OCI-LY3 (cell line): ENCODE measurements at regions not wholly inside any gene's neighbourhood (a gene's known extent, or its start where the extent isn't known, plus 50 kb on each side); places are given as distances from the start of the nearest gene placed in this dataset.
"Not testable (repeated sequence)": the region's sequence is repeated elsewhere in the genome, so short reads cannot be mapped to it uniquely, and the experiment has no call there.

Source experiments
- H2AFZ ChIP-seq: fragments of 200-600, 300-600 bp; shearing (Covaris generic); 2 replicates; pipeline ENCODE4 v1.6.0; 2014; ENCODE audit warnings: antibody characterized with exemption, low read depth, low read length
- H3K27ac ChIP-seq: fragments of 200-600, 300-600 bp; sonication (generic); 2 replicates; pipeline ENCODE4 v1.5.1; 2014; ENCODE audit warnings: mild to moderate bottlenecking, low read length, moderate library complexity, mixed read lengths
- H3K27me3 ChIP-seq: fragments of 200-600, 300-600 bp; sonication (generic); 2 replicates; pipeline ENCODE4 v1.6.1; 2014; ENCODE audit warnings: low read depth, low read length, mixed read lengths
- H3K36me3 ChIP-seq: fragments of 200-600, 300-600 bp; sonication (generic); replicated peaks from 2 replicates; pipeline ENCODE3; 2014; ENCODE audit warnings: low read depth, low read length, mixed read lengths
- H3K4me1 ChIP-seq: fragments of 300-600, 200-600 bp; sonication (generic); 2 replicates; pipeline ENCODE4 v1.6.1; 2014; ENCODE audit warnings: low read length, mixed read lengths
- H3K4me2 ChIP-seq: fragments of 200-600, 300-600 bp; sonication (generic); 2 replicates; pipeline ENCODE4 v1.6.1; 2014; ENCODE audit warnings: low read length, mixed read lengths
- H3K4me3 ChIP-seq: fragments of 300-600, 200-600 bp; sonication (generic); 2 replicates; pipeline ENCODE4 v1.5.1; 2014; ENCODE audit warnings: antibody characterized with exemption, mild to moderate bottlenecking, low read length, moderate library complexity
- H3K79me2 ChIP-seq: fragments of 300-600, 200-600 bp; shearing (Covaris generic); 2 replicates; pipeline ENCODE4 v1.6.1; 2014; ENCODE audit warnings: mild to moderate bottlenecking, low read length, mixed read lengths
- H3K9ac ChIP-seq: fragments of 300-600, 200-600 bp; shearing (Covaris generic); 2 replicates; pipeline ENCODE4 v1.6.0; 2014; ENCODE audit warnings: mild to moderate bottlenecking, low read length, moderate library complexity
- H3K9me3 ChIP-seq: fragments of 200-600, 300-600 bp; shearing (Covaris generic); 2 replicates; pipeline ENCODE4 v1.6.1; 2014; ENCODE audit warnings: low read length, mixed read lengths; ENCODE audit not compliant: insufficient read depth
- H4K20me1 ChIP-seq: fragments of 200-600, 300-600 bp; sonication (generic); 2 replicates; pipeline ENCODE4 v1.6.1; 2016; ENCODE audit warnings: low read length, mixed read lengths; ENCODE audit not compliant: insufficient read depth
- CTCF ChIP-seq: fragments of 200-600, 300-600 bp; sonication (generic); IDR thresholded peaks from 2 replicates; pipeline ENCODE4 v1.5.1; 2014; ENCODE audit warnings: antibody characterized with exemption, low read length, low read depth
- EZH2phosphoT487 ChIP-seq: fragments of 200-600 bp; shearing (Covaris generic); IDR thresholded peaks from 2 replicates; pipeline ENCODE4 v1.6.1; 2018; ENCODE audit warnings: antibody characterized with exemption, mixed run types, low read depth

- no peaks in the 10 kb centered on the region for H3K9me3 ChIP-seq
- H3K27ac ChIP-seq = no peak overlapping the region
- H4K20me1 ChIP-seq = no peaks in the 10 kb centered on the region
- no peak for TF ChIP-seq CTCF
- no peak for TF ChIP-seq EZH2phosphoT487
- H3K4me1 ChIP-seq = peaks cover 11% of the 10 kb centered on the region
- no peak overlapping the region for H3K9ac ChIP-seq
- no peaks in the 10 kb centered on the region for H3K27me3 ChIP-seq
- no peaks in the 10 kb centered on the region for H3K36me3 ChIP-seq
- H3K79me2 ChIP-seq = no peaks in the 10 kb centered on the region
- H3K4me3 ChIP-seq = no peak overlapping the region
- no peak overlapping the region for H3K4me2 ChIP-seq
- H2AFZ ChIP-seq = no peak overlapping the region
Observed at GRCh38 chr6:82507112-82507511, 143.5 kb downstream of the TPBG start.

DNA sequence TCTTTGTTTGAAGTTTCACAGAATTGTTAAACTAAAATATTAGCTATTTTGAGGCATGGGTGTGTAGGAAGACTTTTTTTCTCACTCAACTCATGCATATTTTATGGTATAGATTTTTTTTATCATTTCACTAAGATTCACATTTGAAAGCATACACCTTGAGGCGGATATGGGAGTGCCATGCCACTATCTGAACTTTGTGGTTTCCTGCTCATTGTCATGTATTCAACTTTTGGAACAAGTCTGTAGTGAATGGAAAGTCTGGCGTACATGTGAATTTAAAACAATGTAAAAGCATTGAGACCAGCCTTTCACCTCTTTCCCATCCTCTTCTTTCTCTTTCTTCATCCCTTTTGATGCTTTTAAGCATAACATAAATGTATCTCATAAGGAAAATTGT, 147.9 kb downstream of the TPBG start:
- Histone ChIP-seq H3K36me3 (no peaks in the 10 kb centered on the region), H3K4me3 (no peak overlapping the region), H3K9me3 (no peaks in the 10 kb centered on the region), H3K4me2 (no peak overlapping the region), H3K27ac (no peak overlapping the region), H4K20me1 (no peaks in the 10 kb centered on the region), H3K27me3 (no peaks in the 10 kb centered on the region), H2AFZ (no peak overlapping the region), H3K79me2 (no peaks in the 10 kb centered on the region), H3K4me1 (peaks cover 11% of the 10 kb centered on the region), H3K9ac (no peak overlapping the region)
- TF ChIP-seq CTCF (no peak), EZH2phosphoT487 (no peak)

- not testable (repeated sequence) for H4K20me1 ChIP-seq, H3K9me3 ChIP-seq, H3K4me1 ChIP-seq, H2AFZ ChIP-seq, H3K4me2 ChIP-seq, H3K9ac ChIP-seq, H3K4me3 ChIP-seq, H3K79me2 ChIP-seq, H3K27me3 ChIP-seq, H3K27ac ChIP-seq, H3K36me3 ChIP-seq
Observed at GRCh38 chr6:82517896-82518295, 154.3 kb downstream of the TPBG start.

DNA sequence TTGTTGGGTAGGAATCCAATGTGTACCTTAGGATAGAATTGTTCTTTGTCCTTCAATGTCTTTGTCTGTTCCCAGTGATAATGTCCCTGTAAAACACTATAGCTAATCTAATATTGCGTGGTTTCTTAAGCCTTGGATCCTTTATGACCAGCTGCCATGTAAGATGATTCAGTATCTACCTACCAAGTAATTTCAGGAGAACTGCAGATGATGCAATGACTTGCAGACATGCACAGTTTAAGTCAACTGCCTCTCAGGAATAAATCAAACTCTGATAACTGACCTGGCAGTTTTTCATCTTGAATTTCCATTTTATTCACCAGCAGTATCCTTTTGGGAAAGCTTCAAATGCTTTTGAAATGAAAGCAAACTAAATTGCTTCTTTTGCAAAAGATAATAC, 157.8 kb downstream of the TPBG start:
- H3K4me1 ChIP-seq = 0 out of 2 replicates have a peak, but pooled peaks cover 4% of the 10 kb centered on the region
- no peak for TF ChIP-seq CTCF
- no peaks in the 10 kb centered on the region for H3K9me3 ChIP-seq
- no peaks in the 10 kb centered on the region for H4K20me1 ChIP-seq
- H2AFZ ChIP-seq = no peak overlapping the region
- H3K4me3 ChIP-seq = no peak overlapping the region
- no peaks in the 10 kb centered on the region for H3K79me2 ChIP-seq
- no peak overlapping the region for H3K4me2 ChIP-seq
- H3K36me3 ChIP-seq = no peaks in the 10 kb centered on the region
- H3K27ac ChIP-seq = no peak overlapping the region
- H3K9ac ChIP-seq = no peak overlapping the region
- no peaks in the 10 kb centered on the region for H3K27me3 ChIP-seq

DNA sequence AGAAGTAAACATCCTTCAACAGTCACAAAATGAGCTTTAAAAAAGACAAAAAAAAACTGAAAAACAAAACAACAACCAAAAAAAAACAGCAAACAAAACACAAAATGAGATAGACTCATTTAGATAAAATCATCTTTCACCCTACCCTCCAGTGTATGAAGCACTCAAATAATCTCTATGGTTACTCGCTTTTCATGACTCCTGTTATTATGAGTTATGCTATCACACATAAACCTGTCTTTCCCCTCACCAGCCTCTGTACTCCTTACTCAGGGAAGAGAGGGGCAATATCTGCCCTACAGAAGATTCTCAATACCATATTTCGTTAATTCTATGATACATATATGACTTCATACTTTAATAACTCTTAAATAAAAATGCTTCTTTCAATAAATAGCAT, 158.2 kb downstream of the TPBG start:
- Histone ChIP-seq H3K79me2 (no peaks in the 10 kb centered on the region), H3K9ac (no peak overlapping the region), H3K4me1 (0 out of 2 replicates have a peak, but pooled peaks cover 4% of the 10 kb centered on the region), H2AFZ (no peak overlapping the region), H4K20me1 (no peaks in the 10 kb centered on the region), H3K4me2 (no peak overlapping the region), H3K27ac (no peak overlapping the region), H3K9me3 (no peaks in the 10 kb centered on the region), H3K4me3 (no peak overlapping the region), H3K36me3 (no peaks in the 10 kb centered on the region), H3K27me3 (no peaks in the 10 kb centered on the region)
- no peak for TF ChIP-seq CTCF
- no peak for TF ChIP-seq EZH2phosphoT487
